Endothelial cell of umbilical vein (primary cell): ENCODE measurements at regions not wholly inside any gene's neighbourhood (a gene's known extent, or its start where the extent isn't known, plus 50 kb on each side); places are given as distances from the start of the nearest gene placed in this dataset.

Experiments
- MYC ChIP-seq: IDR thresholded peaks from one replicate; pipeline ENCODE4 v1.6.1; 2011; ENCODE audit warnings: mild to moderate bottlenecking, low read depth, low read length
- POLR2A ChIP-seq: IDR thresholded peaks from 2 replicates; pipeline ENCODE4 v1.6.1; 2012; ENCODE audit warnings: low read depth, mild to moderate bottlenecking, control low read depth, low read length
- POLR2AphosphoS5 ChIP-seq: IDR thresholded peaks from 2 replicates; pipeline ENCODE4 v1.6.1; 2012; ENCODE audit warnings: low read depth, mild to moderate bottlenecking, control low read depth, low read length, moderate library complexity; ENCODE audit not compliant: insufficient read depth
- TF ChIP-seq, protein P1 (sequence below), 2 donors: IDR thresholded peaks; 1 replicate in 1 of 2; 2 replicates in 1 of 2; pipeline ENCODE4 v1.5.1; 2011; ENCODE audit warnings: low read length in 2 of 2, mild to moderate bottlenecking in 2 of 2, moderate library complexity in 2 of 2, control low read depth in 1 of 2, inconsistent platforms in 1 of 2, low read depth in 1 of 2; ENCODE audit not compliant: insufficient read depth in 1 of 2; ENCODE audit errors: extremely low read depth in 1 of 2
- TF ChIP-seq, protein P2 (sequence below): IDR thresholded peaks from 2 replicates; pipeline ENCODE4 v1.6.1; 2011; ENCODE audit not compliant: insufficient read depth, insufficient read length

DNA sequence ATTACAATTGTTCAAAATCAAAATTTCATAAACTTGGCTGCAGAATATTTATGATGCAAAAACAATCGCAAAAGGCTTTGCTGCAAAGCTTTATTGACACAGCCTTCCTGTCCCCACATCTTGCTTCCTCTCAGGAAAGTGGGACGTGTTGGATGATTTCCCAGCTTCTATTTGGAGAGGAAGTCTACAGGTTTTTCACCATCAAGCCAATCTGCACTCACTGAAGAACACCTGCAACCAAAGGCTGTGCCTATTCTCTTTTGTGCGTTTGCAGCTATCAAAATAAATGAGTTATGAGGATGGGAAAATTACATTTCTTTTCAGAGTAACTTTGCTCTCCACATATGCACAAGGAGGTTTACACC lies 214.4 kb downstream of the PLK2 start:
- TF ChIP-seq, protein P1, sequence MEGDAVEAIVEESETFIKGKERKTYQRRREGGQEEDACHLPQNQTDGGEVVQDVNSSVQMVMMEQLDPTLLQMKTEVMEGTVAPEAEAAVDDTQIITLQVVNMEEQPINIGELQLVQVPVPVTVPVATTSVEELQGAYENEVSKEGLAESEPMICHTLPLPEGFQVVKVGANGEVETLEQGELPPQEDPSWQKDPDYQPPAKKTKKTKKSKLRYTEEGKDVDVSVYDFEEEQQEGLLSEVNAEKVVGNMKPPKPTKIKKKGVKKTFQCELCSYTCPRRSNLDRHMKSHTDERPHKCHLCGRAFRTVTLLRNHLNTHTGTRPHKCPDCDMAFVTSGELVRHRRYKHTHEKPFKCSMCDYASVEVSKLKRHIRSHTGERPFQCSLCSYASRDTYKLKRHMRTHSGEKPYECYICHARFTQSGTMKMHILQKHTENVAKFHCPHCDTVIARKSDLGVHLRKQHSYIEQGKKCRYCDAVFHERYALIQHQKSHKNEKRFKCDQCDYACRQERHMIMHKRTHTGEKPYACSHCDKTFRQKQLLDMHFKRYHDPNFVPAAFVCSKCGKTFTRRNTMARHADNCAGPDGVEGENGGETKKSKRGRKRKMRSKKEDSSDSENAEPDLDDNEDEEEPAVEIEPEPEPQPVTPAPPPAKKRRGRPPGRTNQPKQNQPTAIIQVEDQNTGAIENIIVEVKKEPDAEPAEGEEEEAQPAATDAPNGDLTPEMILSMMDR (IDR thresholded peaks at IDR 0.05; ENCODE audit: extremely low read depth in 1 of 2, insufficient read depth in 1 of 2, low read depth in 1 of 2, low read length in 2 of 2) = no peak
- TF ChIP-seq POLR2A (no peak), POLR2AphosphoS5 (peak; percentile 64), MYC (no peak)
- TF ChIP-seq, protein P2, sequence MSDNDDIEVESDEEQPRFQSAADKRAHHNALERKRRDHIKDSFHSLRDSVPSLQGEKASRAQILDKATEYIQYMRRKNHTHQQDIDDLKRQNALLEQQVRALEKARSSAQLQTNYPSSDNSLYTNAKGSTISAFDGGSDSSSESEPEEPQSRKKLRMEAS = no peak
